AG09319 (cell line): ENCODE measurements at regions not wholly inside any gene's neighbourhood (a gene's known extent, or its start where the extent isn't known, plus 50 kb on each side); places are given as distances from the start of the nearest gene placed in this dataset.

Experiments
- DNase-seq: peaks from one replicate; pipeline ENCODE4 v3.0.0-alpha.2; 2010; ENCODE audit warnings: low read depth; ENCODE audit errors: extremely low read depth
- TF ChIP-seq, protein P1 (sequence below): IDR thresholded peaks from 2 replicates; pipeline ENCODE4 v1.5.1; 2011; ENCODE audit warnings: low read depth, mild to moderate bottlenecking, inconsistent platforms, low read length, moderate library complexity

DNA sequence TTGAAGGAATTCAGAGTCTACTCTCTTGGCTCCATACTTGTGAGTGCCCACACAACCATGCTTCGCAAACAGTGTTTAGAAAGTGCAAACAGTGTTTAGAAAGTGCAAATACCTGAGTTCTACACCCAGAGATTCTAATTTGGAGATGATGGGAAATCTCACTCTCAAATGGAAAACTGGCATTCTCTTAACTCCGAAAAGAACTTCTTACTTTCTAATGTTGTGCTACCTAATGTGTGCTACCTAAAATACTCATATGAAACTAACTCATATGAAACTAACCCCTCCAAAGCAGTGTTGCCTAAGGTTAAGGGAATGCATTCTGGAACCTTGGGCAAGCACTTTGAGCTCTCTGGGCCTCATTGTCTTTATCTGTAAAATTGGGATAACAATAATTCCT is 55.5 kb upstream of the ZNF366 start:
- TF ChIP-seq, protein P1, sequence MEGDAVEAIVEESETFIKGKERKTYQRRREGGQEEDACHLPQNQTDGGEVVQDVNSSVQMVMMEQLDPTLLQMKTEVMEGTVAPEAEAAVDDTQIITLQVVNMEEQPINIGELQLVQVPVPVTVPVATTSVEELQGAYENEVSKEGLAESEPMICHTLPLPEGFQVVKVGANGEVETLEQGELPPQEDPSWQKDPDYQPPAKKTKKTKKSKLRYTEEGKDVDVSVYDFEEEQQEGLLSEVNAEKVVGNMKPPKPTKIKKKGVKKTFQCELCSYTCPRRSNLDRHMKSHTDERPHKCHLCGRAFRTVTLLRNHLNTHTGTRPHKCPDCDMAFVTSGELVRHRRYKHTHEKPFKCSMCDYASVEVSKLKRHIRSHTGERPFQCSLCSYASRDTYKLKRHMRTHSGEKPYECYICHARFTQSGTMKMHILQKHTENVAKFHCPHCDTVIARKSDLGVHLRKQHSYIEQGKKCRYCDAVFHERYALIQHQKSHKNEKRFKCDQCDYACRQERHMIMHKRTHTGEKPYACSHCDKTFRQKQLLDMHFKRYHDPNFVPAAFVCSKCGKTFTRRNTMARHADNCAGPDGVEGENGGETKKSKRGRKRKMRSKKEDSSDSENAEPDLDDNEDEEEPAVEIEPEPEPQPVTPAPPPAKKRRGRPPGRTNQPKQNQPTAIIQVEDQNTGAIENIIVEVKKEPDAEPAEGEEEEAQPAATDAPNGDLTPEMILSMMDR, result no peak
- no peak for DNase-seq

DNA sequence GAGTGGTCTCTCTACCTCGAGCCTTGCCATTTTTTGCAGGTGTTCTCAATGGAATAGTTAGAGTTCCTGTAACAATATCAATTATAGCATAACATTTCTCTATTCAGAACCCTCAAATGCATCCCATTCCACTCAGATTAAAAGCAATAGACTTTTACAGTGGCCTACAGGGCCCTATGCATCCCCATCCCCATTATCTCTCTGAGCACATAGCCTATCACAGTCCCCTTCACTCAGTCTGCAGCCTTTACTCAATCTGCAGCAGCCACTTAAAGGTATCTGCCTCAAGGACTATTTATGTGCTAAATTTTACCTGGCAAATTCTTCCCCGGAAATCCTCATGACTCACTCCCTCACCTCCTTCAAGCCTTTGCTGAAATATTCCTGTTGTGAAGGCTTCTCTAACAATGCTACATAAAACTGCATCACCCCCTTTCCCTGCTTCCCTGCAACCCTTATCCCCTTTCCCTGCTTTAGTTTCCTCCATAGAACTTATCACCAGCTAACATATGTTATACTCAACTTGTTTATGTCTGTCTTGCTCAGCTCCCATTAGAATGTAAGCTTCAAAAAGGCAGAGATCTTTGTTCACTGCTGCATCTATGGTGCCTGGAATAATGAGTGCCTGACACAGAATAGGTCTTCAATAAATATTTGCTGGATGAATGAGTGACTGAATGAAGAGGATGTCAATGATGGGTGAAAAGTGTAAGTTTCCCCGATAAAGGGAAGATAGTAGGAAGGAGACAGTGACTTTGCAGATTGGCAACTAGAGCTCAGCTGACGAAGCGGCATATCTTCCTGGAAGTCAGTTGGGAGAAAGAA is 54.1 kb upstream of the ZNF366 start:
- TF ChIP-seq, protein P1, result no peak
- no peak for DNase-seq

DNA sequence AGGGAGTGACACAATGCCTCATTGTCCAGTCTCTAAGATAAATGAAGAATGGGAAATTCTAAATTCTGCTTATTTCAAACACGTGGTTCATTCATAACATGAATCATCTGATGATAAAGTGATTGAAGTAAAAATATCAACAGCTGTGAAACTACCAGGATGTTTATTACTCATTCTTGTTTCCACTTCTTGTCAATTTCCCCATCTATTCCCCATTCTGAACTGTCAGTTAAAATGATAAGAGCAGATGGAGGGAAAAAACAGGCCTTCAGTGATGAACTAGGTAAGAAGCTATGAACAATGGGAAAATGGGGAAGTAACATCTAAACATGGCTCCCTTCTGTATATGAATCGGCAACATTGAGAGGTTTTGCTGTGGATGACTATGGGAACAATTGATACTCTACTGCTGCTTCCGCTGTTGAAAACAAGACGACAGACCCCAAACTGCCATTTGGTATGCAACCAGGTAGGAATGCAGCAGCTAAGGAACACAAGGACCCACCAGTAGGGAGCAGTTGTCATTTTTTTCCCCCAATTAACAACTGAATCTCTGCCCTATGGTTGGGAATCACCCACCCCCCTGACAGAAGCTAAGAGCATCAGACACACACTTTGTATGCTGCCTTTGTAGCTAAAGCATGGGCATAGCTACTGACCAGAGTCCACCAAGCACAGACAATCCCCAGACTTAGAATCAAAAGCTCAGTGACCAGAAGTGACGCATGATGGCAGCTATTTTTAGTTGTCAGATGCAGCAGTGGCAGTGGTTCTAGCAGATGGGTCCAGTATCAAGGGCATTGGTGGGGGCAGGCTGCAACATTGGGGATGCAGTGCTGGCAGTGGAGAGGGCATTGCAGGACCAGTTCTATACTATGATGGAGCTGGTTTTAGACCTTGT is 52.9 kb upstream of the ZNF366 start:
- no peak for DNase-seq
- TF ChIP-seq, protein P1, result no peak

DNA sequence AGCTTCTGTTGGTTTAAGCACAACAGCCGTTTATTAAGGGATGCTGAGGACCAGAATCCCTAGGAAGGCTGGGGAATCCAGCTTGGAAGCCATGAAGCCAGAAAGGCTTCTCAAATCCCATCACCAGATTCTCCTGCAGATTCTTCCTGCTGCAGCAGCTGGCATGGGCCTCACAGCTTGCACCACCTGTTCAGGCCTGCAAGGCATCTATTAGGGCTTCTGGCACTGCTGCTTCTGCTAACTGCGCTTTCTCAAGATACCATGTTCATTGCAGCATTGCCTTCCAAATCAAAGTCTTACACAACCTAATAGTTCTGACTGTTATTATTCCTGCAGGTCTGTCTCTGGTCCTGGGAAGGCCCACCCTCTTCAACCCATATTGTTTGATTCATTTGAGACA is 51.2 kb upstream of the ZNF366 start:
- TF ChIP-seq, protein P1, result no peak
- DNase-seq, result no peak

DNA sequence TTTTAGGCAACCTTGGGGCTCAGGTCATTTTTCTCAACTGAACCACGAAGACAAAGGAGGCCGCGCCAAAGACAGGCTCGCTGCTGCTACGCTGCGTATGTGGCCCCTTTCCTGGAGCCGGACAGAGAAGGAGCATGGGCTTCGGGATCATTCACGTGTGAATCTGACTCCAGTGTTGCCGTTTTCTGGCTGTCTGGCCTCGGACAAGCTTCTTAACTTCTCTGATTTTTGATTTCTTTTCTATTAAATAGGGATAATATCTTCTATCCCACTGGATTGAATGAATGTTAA is 50.8 kb upstream of the ZNF366 start:
- TF ChIP-seq, protein P1, result no peak
- DNase-seq, result no peak

DNA sequence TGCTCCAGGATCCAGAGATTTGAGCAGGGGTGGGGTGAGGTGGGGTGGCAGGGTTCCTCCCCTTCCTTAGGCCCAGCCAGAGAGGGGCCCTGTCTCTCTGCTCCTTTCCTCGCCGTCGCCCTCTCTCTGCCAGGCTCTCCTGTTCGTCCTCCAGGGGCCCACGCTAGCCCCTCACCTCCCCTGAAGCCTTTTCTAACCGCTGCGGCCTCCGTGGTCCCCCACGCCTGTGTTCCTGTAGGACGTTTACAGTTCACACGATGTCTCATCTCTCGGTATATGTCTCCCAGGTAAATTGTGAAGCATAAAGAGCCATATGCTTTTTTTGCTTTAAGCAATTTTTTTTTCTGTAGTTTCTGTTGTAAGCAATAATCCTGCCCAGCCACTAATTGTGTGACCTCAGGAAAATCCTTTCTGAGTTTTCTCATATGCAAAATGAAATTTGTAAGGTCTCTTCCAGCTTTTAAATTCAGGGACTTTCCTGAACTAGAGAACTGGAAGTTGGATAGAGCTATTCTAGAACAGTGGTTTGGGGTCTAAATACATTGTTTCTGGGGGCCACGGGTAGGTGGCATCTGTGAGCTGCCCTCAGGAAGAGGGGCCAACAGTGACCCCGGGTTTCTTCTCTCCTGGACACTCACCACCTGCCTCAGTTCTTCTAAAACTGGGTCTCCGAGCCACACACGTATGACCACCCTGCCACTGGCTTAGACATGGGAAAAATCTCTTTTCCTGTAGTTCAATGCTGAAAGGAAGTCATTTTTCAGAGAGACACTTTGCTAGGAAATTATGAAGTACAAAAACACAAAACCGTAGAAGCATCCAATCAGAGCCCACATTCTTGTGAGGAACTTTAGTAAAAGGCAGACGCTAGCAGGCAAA is 50.2 kb upstream of the ZNF366 start:
- DNase-seq, result no peak

More for the DNA sequence above, 50.2 kb upstream of the ZNF366 start:
- TF ChIP-seq, protein P1, result no peak; the same call in 1 of the 2 replicates
